NCI-H524 treated with DMSO at 0.1 percent for 48 hours (cell line): ENCODE measurements at regions not wholly inside any gene's neighbourhood (a gene's known extent, or its start where the extent isn't known, plus 50 kb on each side); places are given as distances from the start of the nearest gene placed in this dataset.

Experiments
- DNase-seq: peaks from one replicate; lab custom pipeline; 2025; lab: John Stamatoyannopoulos, UW

GRCh38 chr15:92224843-92225242 is 168.8 kb upstream of the ST8SIA2 start:
- DNase-seq: no peak

- no peak for DNase-seq
Observed at GRCh38 chr15:92226020-92226612, 167.6 kb upstream of the ST8SIA2 start.

- DNase-seq: no peak
Observed at GRCh38 chr15:92228830-92229229, 164.9 kb upstream of the ST8SIA2 start.

GRCh38 chr15:92231461-92231860 is 162.2 kb upstream of the ST8SIA2 start:
- no peak for DNase-seq

GRCh38 chr15:92232317-92232716 is 161.4 kb upstream of the ST8SIA2 start:
- DNase-seq: no peak

GRCh38 chr15:92232876-92233275 is 160.8 kb upstream of the ST8SIA2 start:
- DNase-seq: no peak

GRCh38 chr15:92243227-92243626 is 150.5 kb upstream of the ST8SIA2 start:
- DNase-seq: no peak

GRCh38 chr15:92244703-92245102 is 149.0 kb upstream of the ST8SIA2 start:
- no peak for DNase-seq

GRCh38 chr15:92247649-92248242 is 145.9 kb upstream of the ST8SIA2 start:
- DNase-seq: no peak

- DNase-seq: no peak
Observed at GRCh38 chr15:92266796-92267685, 126.6 kb upstream of the ST8SIA2 start.

GRCh38 chr15:92268900-92269299 is 124.8 kb upstream of the ST8SIA2 start:
- peak; percentile 53 for DNase-seq

- DNase-seq: no peak
Observed at GRCh38 chr15:92271179-92271578, 122.5 kb upstream of the ST8SIA2 start.

GRCh38 chr15:92272106-92272505 is 121.6 kb upstream of the ST8SIA2 start:
- no peak for DNase-seq

- no peak for DNase-seq
Observed at GRCh38 chr15:92273286-92273685, 120.4 kb upstream of the ST8SIA2 start.

- no peak for DNase-seq
Observed at GRCh38 chr15:92273723-92274122, 120.0 kb upstream of the ST8SIA2 start.

- no peak for DNase-seq
Observed at GRCh38 chr15:92277776-92278175, 115.9 kb upstream of the ST8SIA2 start.

GRCh38 chr15:92283813-92284212 is 109.9 kb upstream of the ST8SIA2 start:
- DNase-seq: no peak

- no peak for DNase-seq
Observed at GRCh38 chr15:92288755-92289154, 104.9 kb upstream of the ST8SIA2 start.

- no peak for DNase-seq
Observed at GRCh38 chr15:92289733-92290132, 103.9 kb upstream of the ST8SIA2 start.

- DNase-seq: no peak
Observed at GRCh38 chr15:92290359-92290992, 103.2 kb upstream of the ST8SIA2 start.

GRCh38 chr15:92291900-92292299 is 101.8 kb upstream of the ST8SIA2 start:
- no peak for DNase-seq

- no peak for DNase-seq
Observed at GRCh38 chr15:92294759-92295158, 98.9 kb upstream of the ST8SIA2 start.
